ENCODE measurements at regions not wholly inside any gene's neighbourhood (a gene's known extent, or its start where the extent isn't known, plus 50 kb on each side); places are given as distances from the start of the nearest gene placed in this dataset.

- Histone ChIP-seq H3K4me1 (ENCODE audit: control insufficient read depth, insufficient read depth, low read length) (no peaks in the 10 kb centered on the region), H3K27ac (ENCODE audit: low read depth, low read length) (no peak overlapping the region), H3K36me3 (ENCODE audit: control insufficient read depth, insufficient read depth, low read length) (no peaks in the 10 kb centered on the region), H3K27me3 (ENCODE audit: control insufficient read depth, insufficient read depth, low read length) (no peaks in the 10 kb centered on the region), H3K4me3 (ENCODE audit: low read length) (no peak overlapping the region), H3K9ac (ENCODE audit: low read length) (no peak overlapping the region)
These were observed 1158.6 kb downstream of the CDH12 start for GRCh38 chr5:21694567-21694966.

GRCh38 chr5:21693591-21693990, 1159.6 kb downstream of the CDH12 start:
- no peak overlapping the region for H3K27ac ChIP-seq (ENCODE audit: low read depth, low read length)

GRCh38 chr5:21689587-21689986, 1163.6 kb downstream of the CDH12 start:
- H3K27ac ChIP-seq (ENCODE audit: low read depth, low read length): no peak overlapping the region
- no peak overlapping the region for H3K4me3 ChIP-seq (ENCODE audit: low read length)
- no peak overlapping the region for H3K9ac ChIP-seq (ENCODE audit: low read length)
- H3K4me1 ChIP-seq (ENCODE audit: control insufficient read depth, insufficient read depth, low read length): no peaks in the 10 kb centered on the region
- H3K36me3 ChIP-seq (ENCODE audit: control insufficient read depth, insufficient read depth, low read length): no peaks in the 10 kb centered on the region
- no peaks in the 10 kb centered on the region for H3K27me3 ChIP-seq (ENCODE audit: control insufficient read depth, insufficient read depth, low read length)

More at GRCh38 chr5:21693591-21693990, 1159.6 kb downstream of the CDH12 start:
- Histone ChIP-seq H3K27me3 (ENCODE audit: control insufficient read depth, insufficient read depth, low read length) (no peaks in the 10 kb centered on the region), H3K36me3 (ENCODE audit: control insufficient read depth, insufficient read depth, low read length) (no peaks in the 10 kb centered on the region), H3K4me1 (ENCODE audit: control insufficient read depth, insufficient read depth, low read length) (no peaks in the 10 kb centered on the region), H3K4me3 (ENCODE audit: low read length) (no peak overlapping the region), H3K9ac (ENCODE audit: low read length) (no peak overlapping the region)

- H3K9ac ChIP-seq (ENCODE audit: low read length): no peak overlapping the region
- H3K4me1 ChIP-seq (ENCODE audit: control insufficient read depth, insufficient read depth, low read length): no peaks in the 10 kb centered on the region
- no peak overlapping the region for H3K27ac ChIP-seq (ENCODE audit: low read depth, low read length)
- H3K27me3 ChIP-seq (ENCODE audit: control insufficient read depth, insufficient read depth, low read length): no peaks in the 10 kb centered on the region
- no peak overlapping the region for H3K4me3 ChIP-seq (ENCODE audit: low read length)
- H3K36me3 ChIP-seq (ENCODE audit: control insufficient read depth, insufficient read depth, low read length): no peaks in the 10 kb centered on the region
These were observed 1164.5 kb downstream of the CDH12 start for GRCh38 chr5:21688655-21689054.

- no peak overlapping the region for H3K4me3 ChIP-seq (ENCODE audit: low read length)
- H3K36me3 ChIP-seq (ENCODE audit: control insufficient read depth, insufficient read depth, low read length): no peaks in the 10 kb centered on the region
- no peak overlapping the region for H3K27ac ChIP-seq (ENCODE audit: low read depth, low read length)
- H3K4me1 ChIP-seq (ENCODE audit: control insufficient read depth, insufficient read depth, low read length): no peaks in the 10 kb centered on the region
- no peak overlapping the region for H3K9ac ChIP-seq (ENCODE audit: low read length)
- H3K27me3 ChIP-seq (ENCODE audit: control insufficient read depth, insufficient read depth, low read length): no peaks in the 10 kb centered on the region
These were observed 1165.5 kb downstream of the CDH12 start for GRCh38 chr5:21687621-21688020.

GRCh38 chr5:21686706-21687105, 1166.4 kb downstream of the CDH12 start:
- no peak overlapping the region for H3K4me3 ChIP-seq (ENCODE audit: low read length)

GRCh38 chr5:21685522-21685921, 1167.6 kb downstream of the CDH12 start:
- Histone ChIP-seq H3K27ac (ENCODE audit: low read depth, low read length) (no peak overlapping the region), H3K27me3 (ENCODE audit: control insufficient read depth, insufficient read depth, low read length) (no peaks in the 10 kb centered on the region), H3K36me3 (ENCODE audit: control insufficient read depth, insufficient read depth, low read length) (no peaks in the 10 kb centered on the region), H3K4me3 (ENCODE audit: low read length) (no peak overlapping the region), H3K9ac (ENCODE audit: low read length) (no peak overlapping the region), H3K4me1 (ENCODE audit: control insufficient read depth, insufficient read depth, low read length) (no peaks in the 10 kb centered on the region)

More at GRCh38 chr5:21686706-21687105, 1166.4 kb downstream of the CDH12 start:
- Histone ChIP-seq H3K27ac (ENCODE audit: low read depth, low read length) (no peak overlapping the region), H3K9ac (ENCODE audit: low read length) (no peak overlapping the region), H3K4me1 (ENCODE audit: control insufficient read depth, insufficient read depth, low read length) (no peaks in the 10 kb centered on the region), H3K27me3 (ENCODE audit: control insufficient read depth, insufficient read depth, low read length) (no peaks in the 10 kb centered on the region), H3K36me3 (ENCODE audit: control insufficient read depth, insufficient read depth, low read length) (no peaks in the 10 kb centered on the region)

GRCh38 chr5:21684992-21685391, 1168.2 kb downstream of the CDH12 start:
- Histone ChIP-seq H3K27me3 (ENCODE audit: control insufficient read depth, insufficient read depth, low read length) (no peaks in the 10 kb centered on the region), H3K4me1 (ENCODE audit: control insufficient read depth, insufficient read depth, low read length) (no peaks in the 10 kb centered on the region), H3K4me3 (ENCODE audit: low read length) (no peak overlapping the region), H3K9ac (ENCODE audit: low read length) (no peak overlapping the region), H3K27ac (ENCODE audit: low read depth, low read length) (no peak overlapping the region), H3K36me3 (ENCODE audit: control insufficient read depth, insufficient read depth, low read length) (no peaks in the 10 kb centered on the region)

GRCh38 chr5:21681911-21682310, 1171.2 kb downstream of the CDH12 start:
- Histone ChIP-seq H3K4me1 (ENCODE audit: control insufficient read depth, insufficient read depth, low read length) (no peaks in the 10 kb centered on the region), H3K4me3 (ENCODE audit: low read length) (no peak overlapping the region), H3K27ac (ENCODE audit: low read depth, low read length) (no peak overlapping the region), H3K27me3 (ENCODE audit: control insufficient read depth, insufficient read depth, low read length) (no peaks in the 10 kb centered on the region), H3K36me3 (ENCODE audit: control insufficient read depth, insufficient read depth, low read length) (no peaks in the 10 kb centered on the region), H3K9ac (ENCODE audit: low read length) (no peak overlapping the region)

- Histone ChIP-seq H3K36me3 (ENCODE audit: control insufficient read depth, insufficient read depth, low read length) (no peaks in the 10 kb centered on the region), H3K4me1 (ENCODE audit: control insufficient read depth, insufficient read depth, low read length) (no peaks in the 10 kb centered on the region), H3K27me3 (ENCODE audit: control insufficient read depth, insufficient read depth, low read length) (no peaks in the 10 kb centered on the region), H3K9ac (ENCODE audit: low read length) (no peak overlapping the region), H3K4me3 (ENCODE audit: low read length) (no peak overlapping the region), H3K27ac (ENCODE audit: low read depth, low read length) (no peak overlapping the region)
These were observed 1172.5 kb downstream of the CDH12 start for GRCh38 chr5:21680641-21681040.

- no peak overlapping the region for H3K9ac ChIP-seq (ENCODE audit: low read length)
- H3K36me3 ChIP-seq (ENCODE audit: control insufficient read depth, insufficient read depth, low read length): no peaks in the 10 kb centered on the region
- H3K27me3 ChIP-seq (ENCODE audit: control insufficient read depth, insufficient read depth, low read length): no peaks in the 10 kb centered on the region
- no peak overlapping the region for H3K27ac ChIP-seq (ENCODE audit: low read depth, low read length)
- no peaks in the 10 kb centered on the region for H3K4me1 ChIP-seq (ENCODE audit: control insufficient read depth, insufficient read depth, low read length)
- no peak overlapping the region for H3K4me3 ChIP-seq (ENCODE audit: low read length)
These were observed 1172.9 kb downstream of the CDH12 start for GRCh38 chr5:21680196-21680595.

- Histone ChIP-seq H3K27ac (ENCODE audit: low read depth, low read length) (no peak overlapping the region), H3K36me3 (ENCODE audit: control insufficient read depth, insufficient read depth, low read length) (no peaks in the 10 kb centered on the region)
These were observed 1174.6 kb downstream of the CDH12 start for GRCh38 chr5:21678526-21678925.

GRCh38 chr5:21672911-21673310, 1180.2 kb downstream of the CDH12 start:
- Histone ChIP-seq H3K4me1 (ENCODE audit: control insufficient read depth, insufficient read depth, low read length) (no peaks in the 10 kb centered on the region), H3K36me3 (ENCODE audit: control insufficient read depth, insufficient read depth, low read length) (no peaks in the 10 kb centered on the region), H3K4me3 (ENCODE audit: low read length) (no peak overlapping the region), H3K9ac (ENCODE audit: low read length) (no peak overlapping the region), H3K27ac (ENCODE audit: low read depth, low read length) (no peak overlapping the region), H3K27me3 (ENCODE audit: control insufficient read depth, insufficient read depth, low read length) (no peaks in the 10 kb centered on the region)

More at GRCh38 chr5:21678526-21678925, 1174.6 kb downstream of the CDH12 start:
- no peaks in the 10 kb centered on the region for H3K4me1 ChIP-seq (ENCODE audit: control insufficient read depth, insufficient read depth, low read length)
- no peaks in the 10 kb centered on the region for H3K27me3 ChIP-seq (ENCODE audit: control insufficient read depth, insufficient read depth, low read length)
- no peak overlapping the region for H3K9ac ChIP-seq (ENCODE audit: low read length)
- no peak overlapping the region for H3K4me3 ChIP-seq (ENCODE audit: low read length)

Measured in rectal smooth muscle tissue (tissue), 1 donor.